HCT116 (cell line): ENCODE measurements at regions not wholly inside any gene's neighbourhood (a gene's known extent, or its start where the extent isn't known, plus 50 kb on each side); places are given as distances from the start of the nearest gene placed in this dataset.

Experiments
- EZH2 ChIP-seq: fragments of 200-600 bp; sonication (generic); IDR thresholded peaks from 2 replicates; pipeline ENCODE4 v1.6.1; 2017; ENCODE audit warnings: antibody characterized with exemption, mixed run types
- EZH2phosphoT487 ChIP-seq: fragments of 200-600 bp; IDR thresholded peaks from 2 replicates; pipeline ENCODE4 v1.6.1; 2018; ENCODE audit warnings: antibody characterized with exemption, borderline replicate concordance
- JUND ChIP-seq: IDR thresholded peaks from 2 replicates; pipeline ENCODE4 v1.6.1; 2012
- POLR2AphosphoS5 ChIP-seq: IDR thresholded peaks from 2 replicates; pipeline ENCODE4 v1.6.1; 2011; ENCODE audit warnings: mild to moderate bottlenecking, low read depth, low read length, moderate library complexity
- RAD21 ChIP-seq: IDR thresholded peaks from 2 replicates; pipeline ENCODE4 v1.6.1; 2012; ENCODE audit warnings: low read depth, mild to moderate bottlenecking
- SP1 ChIP-seq: IDR thresholded peaks from 2 replicates; pipeline ENCODE4 v1.6.1; 2012; ENCODE audit warnings: low read depth
- YY1 ChIP-seq: IDR thresholded peaks from 2 replicates; pipeline ENCODE4 v1.6.1; 2011; ENCODE audit warnings: low read length, low read depth, moderate library complexity, mild to moderate bottlenecking; ENCODE audit not compliant: insufficient replicate concordance; ENCODE audit errors: extremely low read depth
- TF ChIP-seq, protein P1 (sequence below), 3 experiments: fragments of 200-600 bp in 1 of 3; sonication (generic) in 1 of 3; IDR thresholded peaks in 2 of 3; conservative IDR thresholded peaks in 1 of 3; 2 replicates each; pipeline ENCODE4 v1.5.1; 2012 to 2017; ENCODE audit warnings: low read depth in 2 of 3, low read length in 2 of 3, antibody characterized with exemption in 1 of 3, borderline replicate concordance in 1 of 3, control low read depth in 1 of 3, mild to moderate bottlenecking in 1 of 3, mixed read lengths in 1 of 3, mixed run types in 1 of 3, moderate library complexity in 1 of 3; ENCODE audit not compliant: insufficient read depth in 1 of 3
- TF ChIP-seq, protein P2 (sequence below): IDR thresholded peaks from 2 replicates; pipeline ENCODE4 v1.6.1; 2012; ENCODE audit warnings: low read depth

DNA sequence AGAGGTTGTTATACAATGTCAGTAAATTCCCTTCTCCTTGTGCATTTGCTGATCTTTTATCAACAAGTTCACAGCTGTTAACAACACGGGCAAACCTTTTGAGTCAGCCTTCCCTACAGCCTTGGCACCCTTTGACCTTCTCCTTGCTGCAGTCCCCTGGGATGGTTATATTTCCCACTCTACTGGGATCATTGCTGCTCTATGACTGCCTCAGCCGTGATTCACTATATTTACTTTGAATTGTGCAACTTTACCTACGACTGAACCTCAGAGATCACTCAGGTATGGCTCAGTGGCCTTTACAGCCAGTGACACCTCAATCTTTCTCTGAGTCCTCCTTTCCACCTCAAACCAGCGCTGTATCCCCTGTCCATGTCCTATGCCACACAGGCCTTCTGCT, 1293.3 kb downstream of the EPHA7 start:
- TF ChIP-seq, protein P1, sequence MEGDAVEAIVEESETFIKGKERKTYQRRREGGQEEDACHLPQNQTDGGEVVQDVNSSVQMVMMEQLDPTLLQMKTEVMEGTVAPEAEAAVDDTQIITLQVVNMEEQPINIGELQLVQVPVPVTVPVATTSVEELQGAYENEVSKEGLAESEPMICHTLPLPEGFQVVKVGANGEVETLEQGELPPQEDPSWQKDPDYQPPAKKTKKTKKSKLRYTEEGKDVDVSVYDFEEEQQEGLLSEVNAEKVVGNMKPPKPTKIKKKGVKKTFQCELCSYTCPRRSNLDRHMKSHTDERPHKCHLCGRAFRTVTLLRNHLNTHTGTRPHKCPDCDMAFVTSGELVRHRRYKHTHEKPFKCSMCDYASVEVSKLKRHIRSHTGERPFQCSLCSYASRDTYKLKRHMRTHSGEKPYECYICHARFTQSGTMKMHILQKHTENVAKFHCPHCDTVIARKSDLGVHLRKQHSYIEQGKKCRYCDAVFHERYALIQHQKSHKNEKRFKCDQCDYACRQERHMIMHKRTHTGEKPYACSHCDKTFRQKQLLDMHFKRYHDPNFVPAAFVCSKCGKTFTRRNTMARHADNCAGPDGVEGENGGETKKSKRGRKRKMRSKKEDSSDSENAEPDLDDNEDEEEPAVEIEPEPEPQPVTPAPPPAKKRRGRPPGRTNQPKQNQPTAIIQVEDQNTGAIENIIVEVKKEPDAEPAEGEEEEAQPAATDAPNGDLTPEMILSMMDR (IDR thresholded peaks at IDR 0.05 in 2 of 3, conservative IDR thresholded peaks at IDR 0.05 in 1 of 3; ENCODE audit: borderline replicate concordance in 1 of 3, insufficient read depth in 1 of 3, low read depth in 2 of 3, low read length in 2 of 3) = no peak
- TF ChIP-seq, protein P2, sequence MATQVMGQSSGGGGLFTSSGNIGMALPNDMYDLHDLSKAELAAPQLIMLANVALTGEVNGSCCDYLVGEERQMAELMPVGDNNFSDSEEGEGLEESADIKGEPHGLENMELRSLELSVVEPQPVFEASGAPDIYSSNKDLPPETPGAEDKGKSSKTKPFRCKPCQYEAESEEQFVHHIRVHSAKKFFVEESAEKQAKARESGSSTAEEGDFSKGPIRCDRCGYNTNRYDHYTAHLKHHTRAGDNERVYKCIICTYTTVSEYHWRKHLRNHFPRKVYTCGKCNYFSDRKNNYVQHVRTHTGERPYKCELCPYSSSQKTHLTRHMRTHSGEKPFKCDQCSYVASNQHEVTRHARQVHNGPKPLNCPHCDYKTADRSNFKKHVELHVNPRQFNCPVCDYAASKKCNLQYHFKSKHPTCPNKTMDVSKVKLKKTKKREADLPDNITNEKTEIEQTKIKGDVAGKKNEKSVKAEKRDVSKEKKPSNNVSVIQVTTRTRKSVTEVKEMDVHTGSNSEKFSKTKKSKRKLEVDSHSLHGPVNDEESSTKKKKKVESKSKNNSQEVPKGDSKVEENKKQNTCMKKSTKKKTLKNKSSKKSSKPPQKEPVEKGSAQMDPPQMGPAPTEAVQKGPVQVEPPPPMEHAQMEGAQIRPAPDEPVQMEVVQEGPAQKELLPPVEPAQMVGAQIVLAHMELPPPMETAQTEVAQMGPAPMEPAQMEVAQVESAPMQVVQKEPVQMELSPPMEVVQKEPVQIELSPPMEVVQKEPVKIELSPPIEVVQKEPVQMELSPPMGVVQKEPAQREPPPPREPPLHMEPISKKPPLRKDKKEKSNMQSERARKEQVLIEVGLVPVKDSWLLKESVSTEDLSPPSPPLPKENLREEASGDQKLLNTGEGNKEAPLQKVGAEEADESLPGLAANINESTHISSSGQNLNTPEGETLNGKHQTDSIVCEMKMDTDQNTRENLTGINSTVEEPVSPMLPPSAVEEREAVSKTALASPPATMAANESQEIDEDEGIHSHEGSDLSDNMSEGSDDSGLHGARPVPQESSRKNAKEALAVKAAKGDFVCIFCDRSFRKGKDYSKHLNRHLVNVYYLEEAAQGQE = no peak
- no peak for TF ChIP-seq EZH2
- no peak for TF ChIP-seq SP1
- no peak for TF ChIP-seq EZH2phosphoT487
- no peak for TF ChIP-seq YY1
- TF ChIP-seq RAD21 = no peak
- TF ChIP-seq JUND = no peak
- TF ChIP-seq POLR2AphosphoS5 = no peak
